Mesenteric fat pad (tissue), 1 donor: ENCODE measurements at regions not wholly inside any gene's neighbourhood (a gene's known extent, or its start where the extent isn't known, plus 50 kb on each side); places are given as distances from the start of the nearest gene placed in this dataset.

Source experiments
- DNase-seq: peaks from one replicate; pipeline ENCODE4 v3.0.0-alpha.2; 2020; ENCODE audit warnings: low spot score
- donor health status: DM: yes; HTN: yes; CAD: no.

GRCh38 chr14:100399052-100399849 lies 76.1 kb downstream of the SLC25A47 start:
- DNase-seq: no peak

- peak; percentile 51 for DNase-seq
Measured at GRCh38 chr14:100400115-100400514, 77.0 kb downstream of the SLC25A47 start.

- DNase-seq: peak; percentile 75
Measured at GRCh38 chr14:100401031-100401692, 78.0 kb downstream of the SLC25A47 start.

- DNase-seq: peak; percentile 2
Measured at GRCh38 chr14:100401792-100402191, 78.7 kb downstream of the SLC25A47 start.

DNA sequence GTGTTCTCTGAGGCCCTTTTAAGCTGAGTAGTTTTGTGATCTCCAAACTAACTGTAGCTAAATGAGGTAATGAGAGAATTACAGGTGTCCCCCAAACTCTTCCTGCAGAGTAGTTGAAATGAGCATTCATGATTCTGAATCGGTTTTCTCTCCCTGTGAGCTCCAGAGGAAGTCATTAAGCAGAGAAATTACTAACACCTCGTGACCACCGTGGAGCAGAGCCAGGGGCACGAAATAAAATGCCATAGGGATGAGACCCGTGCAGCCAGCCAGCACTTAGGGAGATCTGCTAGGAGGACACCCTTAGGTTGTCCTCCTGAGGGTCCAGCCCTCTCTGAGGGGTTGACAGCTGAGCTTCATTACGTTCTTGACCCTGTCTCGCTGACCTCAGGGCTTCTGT lies 79.5 kb downstream of the SLC25A47 start:
- peak; percentile 30 for DNase-seq

DNA sequence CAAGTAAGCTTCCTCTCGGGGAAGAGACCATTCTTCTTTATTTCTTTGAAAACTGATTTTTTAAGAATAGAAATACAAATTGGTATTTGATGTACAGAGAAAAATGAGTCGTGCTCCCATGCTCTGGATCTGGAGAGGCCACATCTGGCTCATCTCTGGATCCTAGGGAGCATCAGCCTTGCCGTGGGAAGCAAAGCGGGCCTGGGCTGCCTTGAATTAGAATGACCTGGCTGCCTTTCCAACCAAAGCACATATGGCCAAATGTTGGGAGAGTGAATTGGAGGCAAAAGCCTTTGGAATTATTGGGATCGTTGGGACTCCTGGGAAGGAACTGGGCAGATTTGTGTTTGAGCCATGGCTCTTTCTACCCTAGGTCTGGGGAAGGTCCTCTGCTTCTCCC lies 80.0 kb downstream of the SLC25A47 start:
- DNase-seq: peak; percentile 59

DNA sequence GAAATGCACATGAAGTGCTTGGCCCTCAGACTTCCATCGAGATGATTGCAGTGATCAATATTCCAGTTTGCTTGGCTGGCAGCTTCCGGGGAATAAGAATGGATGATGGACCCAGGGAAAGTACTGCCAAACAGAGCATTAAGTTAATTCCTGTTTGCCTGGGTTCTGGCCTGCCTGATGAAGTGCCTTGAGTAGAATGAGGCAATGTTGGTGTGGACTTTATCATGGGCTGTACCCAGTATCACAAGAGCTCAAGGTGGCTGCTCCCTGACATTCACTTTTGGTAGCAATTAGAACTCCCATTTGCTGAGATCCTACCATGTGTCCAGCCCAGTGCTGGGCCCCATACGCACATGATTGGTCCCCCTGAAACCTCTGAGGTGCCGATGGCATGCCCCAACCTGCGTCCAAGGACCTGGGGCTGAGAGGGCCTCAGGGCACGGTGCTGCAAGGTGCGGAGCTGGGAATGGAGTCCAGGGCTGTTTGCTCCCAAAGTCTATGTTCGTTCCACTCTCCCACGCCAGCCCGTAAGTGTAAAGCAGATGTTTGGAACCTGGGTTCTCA lies 80.7 kb downstream of the SLC25A47 start:
- peak; percentile 41 for DNase-seq

GRCh38 chr14:100404419-100404818 lies 81.3 kb downstream of the SLC25A47 start:
- peak; percentile 75 for DNase-seq

GRCh38 chr14:100405760-100406455 lies 82.8 kb downstream of the SLC25A47 start:
- DNase-seq: peak; percentile 65

DNA sequence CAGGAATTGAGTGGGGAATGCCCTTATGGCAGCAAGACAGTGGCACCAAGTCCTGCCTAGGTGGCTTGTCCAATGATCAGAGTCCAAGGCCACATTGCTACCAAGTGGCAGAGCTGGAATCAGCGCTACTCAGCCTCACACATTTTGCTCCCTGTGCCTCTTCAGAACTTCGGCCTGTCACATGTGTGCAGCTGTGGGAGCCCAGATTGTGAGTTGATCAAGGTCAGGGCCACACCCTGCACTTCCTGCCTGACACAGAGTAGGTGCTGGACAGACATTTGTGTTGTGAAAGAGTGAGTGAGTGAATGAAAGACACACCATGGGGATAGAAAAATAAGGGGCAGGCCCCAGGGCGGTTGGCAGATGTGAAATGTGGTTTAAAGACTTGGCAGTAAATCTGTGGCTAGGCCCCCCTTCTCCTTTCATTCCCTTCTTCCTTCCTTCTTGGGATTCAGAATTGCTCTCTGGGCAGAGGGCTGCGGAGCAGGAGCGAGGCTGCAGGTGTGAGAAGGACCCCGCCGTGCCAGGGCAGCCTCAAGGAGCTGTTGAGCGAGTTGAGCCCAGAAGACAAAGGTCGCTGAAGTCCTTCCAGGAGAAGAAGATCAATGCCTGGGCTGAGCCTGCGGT lies 83.5 kb downstream of the SLC25A47 start:
- peak; percentile 88 for DNase-seq

DNA sequence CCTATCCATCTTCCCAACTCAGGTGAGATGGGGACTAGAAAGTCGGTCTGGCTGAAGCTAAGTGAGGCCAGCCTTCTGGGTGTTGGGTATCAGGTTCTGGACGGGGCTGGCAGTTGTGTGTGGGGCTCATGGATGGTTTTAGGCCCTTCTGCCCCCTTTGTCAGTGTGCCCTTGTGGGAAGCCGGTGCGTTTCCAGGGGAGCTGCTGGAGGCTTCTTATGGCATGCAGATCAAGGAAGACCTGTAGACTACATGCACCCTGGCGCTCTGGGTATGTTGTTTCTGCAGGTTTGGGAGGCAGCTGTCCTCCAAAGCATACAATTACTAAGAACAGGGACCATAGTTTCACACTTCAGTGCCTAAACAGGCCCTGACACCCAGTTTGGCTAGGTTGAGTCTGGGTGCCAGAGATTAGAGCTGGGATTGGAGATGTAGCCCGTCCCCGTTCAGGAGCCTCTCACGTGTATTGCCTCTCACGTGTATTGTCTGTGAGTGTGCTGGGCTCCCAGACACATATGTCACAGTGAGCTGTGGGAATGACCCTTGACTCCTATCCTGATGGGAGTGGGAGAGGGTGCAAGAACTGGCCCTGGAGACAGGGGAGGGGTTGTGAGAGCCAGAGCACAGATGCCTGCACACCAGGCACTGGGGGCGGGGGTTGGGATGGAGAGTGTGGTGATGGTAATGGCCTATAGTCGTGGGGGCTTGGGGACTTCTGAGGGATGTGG lies 84.4 kb downstream of the SLC25A47 start:
- peak; percentile 45 for DNase-seq

DNA sequence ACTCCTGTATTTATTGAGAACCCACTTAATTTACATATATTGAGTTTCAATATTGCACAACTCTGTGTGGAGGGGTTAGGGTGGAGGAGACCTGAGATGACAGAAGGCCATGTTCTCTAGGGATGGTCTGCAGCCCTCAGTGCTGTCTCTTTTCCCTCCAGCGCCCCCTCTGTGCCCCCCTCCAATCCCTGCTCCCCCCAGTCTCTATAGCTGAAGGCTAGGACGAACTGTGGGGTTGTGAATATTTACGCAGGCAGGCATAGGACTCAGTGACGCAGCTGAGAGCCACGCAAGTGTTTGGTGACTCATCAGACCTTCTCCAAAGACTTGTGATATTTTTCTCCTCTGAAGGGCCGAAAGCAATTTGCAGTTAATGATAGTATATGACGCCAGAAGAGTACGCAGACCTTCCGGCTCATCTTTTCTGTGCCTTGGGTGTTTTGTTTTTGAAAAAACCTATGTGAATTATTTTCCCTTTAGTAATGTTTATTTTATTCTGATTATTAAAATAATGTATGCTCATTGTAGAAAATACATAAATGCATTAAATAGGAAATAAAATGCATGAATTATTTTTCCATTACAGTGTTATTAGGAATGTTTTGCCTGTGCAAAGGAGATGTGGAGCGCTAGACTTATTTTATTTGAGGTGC lies 85.3 kb downstream of the SLC25A47 start:
- DNase-seq: peak; percentile 41

DNA sequence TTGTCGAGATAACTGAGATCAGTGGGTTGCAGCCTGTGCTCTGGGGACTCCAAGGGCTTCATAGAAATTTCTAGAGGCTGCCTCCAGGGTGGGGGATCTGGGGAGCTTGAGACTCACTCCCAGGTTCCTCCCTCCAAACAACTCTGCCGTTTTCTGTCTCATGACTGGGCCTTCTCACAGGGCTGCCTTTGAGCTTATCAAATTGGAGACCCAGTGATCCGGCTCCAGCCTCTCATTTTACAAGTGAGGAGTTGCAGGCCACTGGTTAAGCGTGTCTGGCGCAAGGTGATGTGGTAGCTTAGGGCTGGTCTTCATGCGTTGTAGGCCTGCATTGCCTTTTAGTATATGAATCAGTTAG lies 85.8 kb downstream of the SLC25A47 start:
- peak; percentile 65 for DNase-seq

GRCh38 chr14:100409651-100410050 lies 86.5 kb downstream of the SLC25A47 start:
- no peak for DNase-seq

- peak; percentile 69 for DNase-seq
Measured at GRCh38 chr14:100410056-100410565, 87.0 kb downstream of the SLC25A47 start.

- peak; percentile 12 for DNase-seq
Measured at GRCh38 chr14:100413699-100414098, 90.6 kb downstream of the SLC25A47 start.

DNA sequence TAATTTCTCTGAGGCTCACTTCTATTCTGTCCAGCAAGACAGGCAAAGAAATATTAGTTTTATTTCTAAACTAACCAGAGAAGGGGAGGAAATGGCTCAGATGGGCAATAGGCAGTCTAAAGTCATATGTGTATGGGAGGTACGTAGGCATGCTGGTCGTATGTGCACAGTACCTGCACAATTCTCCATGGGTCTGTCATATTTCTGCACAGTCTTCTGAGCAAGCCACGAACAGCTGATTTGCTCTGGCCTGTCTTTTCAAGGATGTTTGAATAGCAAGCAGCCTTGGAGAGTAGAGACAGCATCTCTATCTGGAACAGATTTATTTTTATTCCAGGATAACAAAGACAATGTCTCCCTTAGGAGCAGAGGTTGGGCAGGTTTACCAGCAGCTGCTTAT lies 92.1 kb downstream of the SLC25A47 start:
- DNase-seq: no peak

GRCh38 chr14:100416081-100416680 lies 93.0 kb downstream of the SLC25A47 start:
- DNase-seq: peak; percentile 5
